K562 (cell line): ENCODE measurements at regions not wholly inside any gene's neighbourhood (a gene's known extent, or its start where the extent isn't known, plus 50 kb on each side); places are given as distances from the start of the nearest gene placed in this dataset.

Experiments used
- E4F1 ChIP-seq: fragments of 250-450 bp; sonication (Bioruptor Pico); IDR thresholded peaks from 2 replicates; pipeline ENCODE4 v1.5.0; 2021; ENCODE audit warnings: mild to moderate bottlenecking, borderline replicate concordance
- ERF ChIP-seq: fragments of 450-650 bp; formaldehyde crosslinking; IDR thresholded peaks from 2 replicates; pipeline ENCODE4 v1.4.0; 2020; ENCODE audit warnings: mild to moderate bottlenecking, mixed read lengths
- KLF13 ChIP-seq: fragments of 450-650 bp; IDR thresholded peaks from 2 replicates; pipeline ENCODE4 v1.6.1; 2016; ENCODE audit warnings: missing genetic modification characterization, low read depth, mild to moderate bottlenecking, missing compliant biosample characterization, moderate library complexity, borderline replicate concordance
- MYNN ChIP-seq, 2 experiments: sonication (generic); formaldehyde crosslinking in 1 of 2; IDR thresholded peaks; 2 replicates each; pipeline versions ENCODE4 v1.5.0 to v1.6.1; 2016 to 2020; ENCODE audit warnings: antibody characterized with exemption in 1 of 2, missing genetic modification reagents in 1 of 2
- PKNOX1 ChIP-seq: fragments of 450-650 bp; IDR thresholded peaks from 2 replicates; pipeline ENCODE4 v1.6.1; 2016

GRCh38 chr9:108056084-108056804 is 566.7 kb upstream of the KLF4 start:
- TF ChIP-seq ERF (CRISPR knock-in tag) (no peak), E4F1 (CRISPR knock-in tag) (no peak), PKNOX1 (no peak), MYNN (IDR thresholded peaks at IDR 0.05) (no peak), MYNN (CRISPR knock-in tag; IDR thresholded peaks at IDR 0.05) (no peak), KLF13 (no peak)
